Kidney epithelial cell (primary cell): ENCODE measurements at regions not wholly inside any gene's neighbourhood (a gene's known extent, or its start where the extent isn't known, plus 50 kb on each side); places are given as distances from the start of the nearest gene placed in this dataset.
A peak's percentile ranks its signal among the peaks of the same experiment; 100 is the strongest.

ENCODE experiments used
- DNase-seq: peaks from one replicate; pipeline ENCODE4 v3.0.0-alpha.2; 2010; ENCODE audit warnings: low read depth
- H3K27me3 ChIP-seq: 2 replicates; pipeline ENCODE4 v1.6.0; 2011; ENCODE audit warnings: low read length; ENCODE audit not compliant: control insufficient read depth, insufficient read depth
- H3K36me3 ChIP-seq: 2 replicates; pipeline ENCODE4 v1.5.1; 2011; ENCODE audit warnings: low read length; ENCODE audit not compliant: control insufficient read depth, insufficient read depth
- H3K4me3 ChIP-seq: 2 replicates; pipeline ENCODE4 v1.5.1; 2011; ENCODE audit warnings: low read depth, mild to moderate bottlenecking, control low read depth, low read length
- CTCF ChIP-seq: IDR thresholded peaks from 2 replicates; pipeline ENCODE4 v1.5.1; 2011; ENCODE audit warnings: mild to moderate bottlenecking, moderate library complexity, low read length, control low read depth, inconsistent platforms; ENCODE audit not compliant: insufficient read depth, poor library complexity, severe bottlenecking

DNA sequence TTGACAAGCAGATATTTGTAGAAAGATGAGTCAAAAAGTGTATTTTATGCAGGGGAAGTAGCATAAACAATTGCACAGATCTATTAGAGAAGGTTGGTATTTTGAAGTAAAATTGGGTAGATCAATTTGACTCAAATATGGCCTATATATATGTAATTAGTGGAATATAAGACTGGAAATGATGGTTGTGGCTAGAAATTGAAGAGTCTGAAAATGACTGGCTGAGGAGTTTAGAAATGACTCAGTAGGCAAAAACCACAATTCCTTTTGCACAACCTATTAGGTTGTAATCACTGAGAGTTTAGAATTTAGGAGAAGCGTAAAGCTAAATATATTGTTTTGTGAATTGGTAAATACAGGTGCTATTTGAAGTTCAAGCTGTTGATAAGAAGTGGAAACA is 622.6 kb upstream of the PCDH20 start:
- no peaks in the 10 kb centered on the region for H3K27me3 ChIP-seq
- DNase-seq: no peak
- H3K4me3 ChIP-seq: no peak overlapping the region
- no peak for TF ChIP-seq CTCF
- H3K36me3 ChIP-seq: no peaks in the 10 kb centered on the region

- no peaks in the 10 kb centered on the region for H3K36me3 ChIP-seq
- TF ChIP-seq CTCF: no peak
- no peaks in the 10 kb centered on the region for H3K27me3 ChIP-seq
- DNase-seq: no peak
- no peak overlapping the region for H3K4me3 ChIP-seq
These were observed 620.3 kb upstream of the PCDH20 start for GRCh38 chr13:62035981-62036380.

DNA sequence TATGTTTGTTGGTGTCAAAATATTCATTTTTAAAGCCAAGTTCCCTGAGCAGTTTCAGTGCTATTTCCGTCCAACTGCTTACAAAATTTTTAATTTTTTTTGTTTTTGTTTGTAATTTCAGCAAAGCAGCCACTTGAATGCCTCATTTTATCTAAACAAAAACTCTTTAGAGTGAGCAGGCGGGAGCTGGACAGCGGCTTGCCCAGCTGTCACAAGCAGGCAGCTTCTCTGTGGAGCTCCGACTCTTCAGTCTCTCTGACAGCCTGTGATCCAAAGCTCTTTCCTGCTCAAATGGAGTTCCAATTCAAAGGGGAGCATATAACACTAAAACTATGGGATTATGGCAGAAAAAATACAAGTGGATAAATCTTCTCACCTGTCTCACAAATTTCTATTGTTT is 618.3 kb upstream of the PCDH20 start:
- Histone ChIP-seq H3K36me3 (no peaks in the 10 kb centered on the region), H3K27me3 (no peaks in the 10 kb centered on the region), H3K4me3 (no peak overlapping the region)
- no peak for DNase-seq
- TF ChIP-seq CTCF: no peak

GRCh38 chr13:62022369-62022768 is 606.7 kb upstream of the PCDH20 start:
- DNase-seq: no peak
- Histone ChIP-seq H3K36me3 (no peaks in the 10 kb centered on the region), H3K27me3 (no peaks in the 10 kb centered on the region), H3K4me3 (no peak overlapping the region)
- no peak for TF ChIP-seq CTCF

DNA sequence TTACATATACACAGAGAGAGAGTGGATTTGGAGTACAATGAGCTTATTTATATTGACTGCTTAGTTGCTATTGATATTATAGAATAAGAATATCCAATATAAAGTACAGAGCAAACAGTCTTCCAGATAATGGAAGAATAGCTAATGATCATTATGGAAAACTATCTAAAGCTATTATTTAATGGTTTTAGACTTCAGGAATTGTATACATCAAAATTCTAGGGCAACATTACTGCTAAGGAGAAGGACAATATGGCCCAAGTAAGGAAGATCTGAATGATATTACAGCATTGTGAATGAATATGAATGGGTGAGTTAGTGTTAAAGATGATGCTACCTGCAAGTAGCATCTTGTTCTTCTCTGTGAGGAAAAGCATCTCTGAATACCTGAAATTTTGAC is 604.2 kb upstream of the PCDH20 start:
- no peak for TF ChIP-seq CTCF
- H3K27me3 ChIP-seq: no peaks in the 10 kb centered on the region
- H3K36me3 ChIP-seq: no peaks in the 10 kb centered on the region
- no peak overlapping the region for H3K4me3 ChIP-seq
- DNase-seq: no peak

GRCh38 chr13:62014299-62014698 is 598.6 kb upstream of the PCDH20 start:
- H3K27me3 ChIP-seq: no peaks in the 10 kb centered on the region
- H3K36me3 ChIP-seq: no peaks in the 10 kb centered on the region
- DNase-seq: no peak
- H3K4me3 ChIP-seq: peak overlapping the region; percentile 20
- no peak for TF ChIP-seq CTCF
